GM23338 (cell line): ENCODE measurements at regions not wholly inside any gene's neighbourhood (a gene's known extent, or its start where the extent isn't known, plus 50 kb on each side); places are given as distances from the start of the nearest gene placed in this dataset.

ENCODE experiments used
- ATAC-seq: fragments of 200-7000 bp; cut with Tn5 transposase; 3 replicates; pipeline ENCODE4 v1.9.1; 2020
- DNase-seq: peaks from one replicate; pipeline ENCODE4 v3.0.0-alpha.2; 2015; ENCODE audit warnings: low spot score
- H2AFZ ChIP-seq: fragments of 200-600 bp; sonication (generic); 2 replicates; pipeline ENCODE4 v1.8.0; 2016; ENCODE audit warnings: antibody characterized with exemption, mild to moderate bottlenecking, moderate library complexity
- H3F3A ChIP-seq: fragments of 200-600 bp; sonication (generic); replicated peaks from 2 replicates; pipeline ENCODE4 v1.8.0; 2017; ENCODE audit warnings: antibody characterized with exemption, mixed run types, low read depth
- H3K27ac ChIP-seq: fragments of 200-600 bp; sonication (generic); 2 replicates; pipeline ENCODE4 v1.6.1; 2016; ENCODE audit warnings: low read depth
- H3K27me3 ChIP-seq: fragments of 200-600 bp; sonication (generic); 2 replicates; pipeline ENCODE4 v1.8.0; 2016; ENCODE audit warnings: mild to moderate bottlenecking, mixed run types, moderate library complexity; ENCODE audit not compliant: insufficient read depth
- H3K36me3 ChIP-seq: fragments of 200-600 bp; sonication (generic); 2 replicates; pipeline ENCODE4 v1.8.0; 2016; ENCODE audit warnings: mild to moderate bottlenecking; ENCODE audit not compliant: insufficient read depth
- H3K4me1 ChIP-seq: fragments of 200-600 bp; sonication (generic); 2 replicates; pipeline ENCODE4 v1.8.0; 2016; ENCODE audit warnings: mild to moderate bottlenecking, moderate library complexity; ENCODE audit not compliant: insufficient read depth
- H3K4me2 ChIP-seq: fragments of 200-600 bp; sonication (generic); 2 replicates; pipeline ENCODE4 v1.7.1; 2017; ENCODE audit warnings: mixed run types
- H3K4me3 ChIP-seq: fragments of 200-600 bp; sonication (generic); 2 replicates; pipeline ENCODE4 v1.6.1; 2016; ENCODE audit warnings: mixed run types
- H3K79me2 ChIP-seq: fragments of 200-600 bp; sonication (generic); replicated peaks from 2 replicates; pipeline ENCODE4 v1.8.0; 2017; ENCODE audit warnings: mild to moderate bottlenecking; ENCODE audit not compliant: insufficient read depth
- H3K9me2 ChIP-seq: fragments of 200-600 bp; sonication (generic); 2 replicates; pipeline ENCODE4 v1.8.0; 2017; ENCODE audit not compliant: insufficient read depth
- H4K20me1 ChIP-seq: fragments of 200-600 bp; sonication (generic); replicated peaks from 2 replicates; pipeline ENCODE4 v1.8.0; 2017; ENCODE audit warnings: mild to moderate bottlenecking; ENCODE audit not compliant: insufficient read depth
- H3K27ac Mint-ChIP-seq: 2 replicates; pipeline ENCODE4 v1.8.0; 2020; ENCODE audit warnings: inconsistent platforms, mild to moderate bottlenecking, moderate library complexity, mixed read lengths
- H3K27me3 Mint-ChIP-seq: 3 replicates; pipeline ENCODE4 v1.8.0; 2022; ENCODE audit warnings: low read depth, mild to moderate bottlenecking, moderate library complexity, mixed read lengths, inconsistent platforms; ENCODE audit not compliant: insufficient read depth, poor library complexity
- H3K36me3 Mint-ChIP-seq: 3 replicates; pipeline ENCODE4 v1.8.0; 2021; ENCODE audit warnings: low read depth, mild to moderate bottlenecking, inconsistent platforms, moderate library complexity, mixed read lengths
- H3K4me1 Mint-ChIP-seq: 3 replicates; pipeline ENCODE4 v1.8.0; 2020; ENCODE audit warnings: mild to moderate bottlenecking, inconsistent platforms, mixed read lengths
- H3K4me3 Mint-ChIP-seq: 3 replicates; pipeline ENCODE4 v1.8.0; 2021; ENCODE audit warnings: moderate library complexity, mild to moderate bottlenecking, inconsistent platforms, mixed read lengths
- H3K9me3 Mint-ChIP-seq: 3 replicates; pipeline ENCODE4 v1.8.0; 2020; ENCODE audit warnings: moderate library complexity, mild to moderate bottlenecking, inconsistent platforms, mixed read lengths
- CREB1 ChIP-seq: fragments of 250-450 bp; sonication (Bioruptor Pico); IDR thresholded peaks from 2 replicates; pipeline ENCODE4 v1.5.0; 2020; ENCODE audit warnings: low read depth, mild to moderate bottlenecking, moderate library complexity
- CTCF ChIP-seq, 2 experiments: fragments of 200-600 bp in 1 of 2; sonication (generic) in 1 of 2; conservative IDR thresholded peaks; 2 replicates each; pipeline versions ENCODE4 v1.5.1 to v1.6.1; 2016 to 2017; ENCODE audit warnings: antibody characterized with exemption in 2 of 2, low read depth in 2 of 2, mild to moderate bottlenecking in 2 of 2, moderate library complexity in 1 of 2
- EZH2 ChIP-seq: fragments of 200-600 bp; sonication (generic); IDR thresholded peaks from one replicate; pipeline ENCODE4 v1.8.0; 2017; ENCODE audit warnings: antibody characterized with exemption, mild to moderate bottlenecking, low read depth; ENCODE audit not compliant: unreplicated experiment
- EZH2phosphoT487 ChIP-seq: fragments of 200-600 bp; sonication (generic); IDR thresholded peaks from one replicate; pipeline ENCODE4 v1.8.1; 2018; ENCODE audit warnings: antibody characterized with exemption; ENCODE audit not compliant: unreplicated experiment
- JUNB ChIP-seq: IDR thresholded peaks from one replicate; pipeline ENCODE4 v1.6.1; 2016; ENCODE audit warnings: antibody characterized with exemption; ENCODE audit not compliant: unreplicated experiment
- NANOG ChIP-seq: IDR thresholded peaks from 2 replicates; pipeline ENCODE4 v1.6.1; 2016; ENCODE audit warnings: antibody characterized with exemption, borderline replicate concordance
- POLR2AphosphoS5 ChIP-seq: IDR thresholded peaks from 2 replicates; pipeline ENCODE4 v1.6.1; 2016; ENCODE audit warnings: antibody characterized with exemption, low read depth
- STAT1 ChIP-seq: IDR thresholded peaks from one replicate; pipeline ENCODE4 v1.6.1; 2016; ENCODE audit warnings: antibody characterized with exemption; ENCODE audit not compliant: unreplicated experiment
- ZNF114 ChIP-seq: fragments of 250-450 bp; sonication (Bioruptor Pico); IDR thresholded peaks from 2 replicates; pipeline ENCODE4 v1.5.0; 2020; ENCODE audit warnings: mild to moderate bottlenecking, moderate library complexity
- ZNF331 ChIP-seq: fragments of 250-450 bp; sonication (Bioruptor Pico); IDR thresholded peaks from 2 replicates; pipeline ENCODE4 v1.5.0; 2020; ENCODE audit warnings: low read depth, mild to moderate bottlenecking, moderate library complexity
- ZNF462 ChIP-seq: fragments of 250-450 bp; sonication (Bioruptor Pico); IDR thresholded peaks from 2 replicates; pipeline ENCODE4 v1.5.0; 2020; ENCODE audit warnings: mild to moderate bottlenecking, moderate library complexity
- TF ChIP-seq, protein P1 (sequence below): IDR thresholded peaks from 2 replicates; pipeline ENCODE4 v1.6.1; 2016; ENCODE audit warnings: antibody characterized with exemption
- TF ChIP-seq, protein P2 (sequence below): IDR thresholded peaks from one replicate; pipeline ENCODE4 v1.6.1; 2018; ENCODE audit warnings: antibody characterized with exemption; ENCODE audit not compliant: unreplicated experiment

GRCh38 chr6:86251106-86251505 is 608.4 kb upstream of the SYNCRIP start:
- no peaks in the 10 kb centered on the region for H3F3A ChIP-seq
- no peak overlapping the region for H3K4me2 ChIP-seq
- H3K36me3 ChIP-seq: no peaks in the 10 kb centered on the region
- H2AFZ ChIP-seq: no peak overlapping the region
- no peak overlapping the region for H3K4me3 Mint-ChIP-seq
- H3K4me1 Mint-ChIP-seq: no peaks in the 10 kb centered on the region
- H4K20me1 ChIP-seq: no peaks in the 10 kb centered on the region
- DNase-seq (no peak), ATAC-seq (no peak)
- peaks cover 2% of the 10 kb centered on the region; the same call in 1 of the 2 replicates for H3K9me2 ChIP-seq
- no peaks in the 10 kb centered on the region for H3K79me2 ChIP-seq
- no peak overlapping the region for H3K27ac ChIP-seq
- no peaks in the 10 kb centered on the region for H3K4me1 ChIP-seq
- TF ChIP-seq EZH2: no peak
- TF ChIP-seq, protein P1, sequence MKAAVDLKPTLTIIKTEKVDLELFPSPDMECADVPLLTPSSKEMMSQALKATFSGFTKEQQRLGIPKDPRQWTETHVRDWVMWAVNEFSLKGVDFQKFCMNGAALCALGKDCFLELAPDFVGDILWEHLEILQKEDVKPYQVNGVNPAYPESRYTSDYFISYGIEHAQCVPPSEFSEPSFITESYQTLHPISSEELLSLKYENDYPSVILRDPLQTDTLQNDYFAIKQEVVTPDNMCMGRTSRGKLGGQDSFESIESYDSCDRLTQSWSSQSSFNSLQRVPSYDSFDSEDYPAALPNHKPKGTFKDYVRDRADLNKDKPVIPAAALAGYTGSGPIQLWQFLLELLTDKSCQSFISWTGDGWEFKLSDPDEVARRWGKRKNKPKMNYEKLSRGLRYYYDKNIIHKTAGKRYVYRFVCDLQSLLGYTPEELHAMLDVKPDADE: no peak
- no peak for TF ChIP-seq NANOG
- TF ChIP-seq CTCF (conservative IDR thresholded peaks at IDR 0.05; ENCODE audit: low read depth in 2 of 2): no peak
- TF ChIP-seq, protein P2, sequence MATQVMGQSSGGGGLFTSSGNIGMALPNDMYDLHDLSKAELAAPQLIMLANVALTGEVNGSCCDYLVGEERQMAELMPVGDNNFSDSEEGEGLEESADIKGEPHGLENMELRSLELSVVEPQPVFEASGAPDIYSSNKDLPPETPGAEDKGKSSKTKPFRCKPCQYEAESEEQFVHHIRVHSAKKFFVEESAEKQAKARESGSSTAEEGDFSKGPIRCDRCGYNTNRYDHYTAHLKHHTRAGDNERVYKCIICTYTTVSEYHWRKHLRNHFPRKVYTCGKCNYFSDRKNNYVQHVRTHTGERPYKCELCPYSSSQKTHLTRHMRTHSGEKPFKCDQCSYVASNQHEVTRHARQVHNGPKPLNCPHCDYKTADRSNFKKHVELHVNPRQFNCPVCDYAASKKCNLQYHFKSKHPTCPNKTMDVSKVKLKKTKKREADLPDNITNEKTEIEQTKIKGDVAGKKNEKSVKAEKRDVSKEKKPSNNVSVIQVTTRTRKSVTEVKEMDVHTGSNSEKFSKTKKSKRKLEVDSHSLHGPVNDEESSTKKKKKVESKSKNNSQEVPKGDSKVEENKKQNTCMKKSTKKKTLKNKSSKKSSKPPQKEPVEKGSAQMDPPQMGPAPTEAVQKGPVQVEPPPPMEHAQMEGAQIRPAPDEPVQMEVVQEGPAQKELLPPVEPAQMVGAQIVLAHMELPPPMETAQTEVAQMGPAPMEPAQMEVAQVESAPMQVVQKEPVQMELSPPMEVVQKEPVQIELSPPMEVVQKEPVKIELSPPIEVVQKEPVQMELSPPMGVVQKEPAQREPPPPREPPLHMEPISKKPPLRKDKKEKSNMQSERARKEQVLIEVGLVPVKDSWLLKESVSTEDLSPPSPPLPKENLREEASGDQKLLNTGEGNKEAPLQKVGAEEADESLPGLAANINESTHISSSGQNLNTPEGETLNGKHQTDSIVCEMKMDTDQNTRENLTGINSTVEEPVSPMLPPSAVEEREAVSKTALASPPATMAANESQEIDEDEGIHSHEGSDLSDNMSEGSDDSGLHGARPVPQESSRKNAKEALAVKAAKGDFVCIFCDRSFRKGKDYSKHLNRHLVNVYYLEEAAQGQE: no peak
- no peak for TF ChIP-seq EZH2phosphoT487
- no peak for TF ChIP-seq CREB1 (CRISPR knock-in tag)
- TF ChIP-seq ZNF462 (CRISPR knock-in tag): no peak
- no peak for TF ChIP-seq STAT1
- TF ChIP-seq POLR2AphosphoS5: no peak
- no peak for TF ChIP-seq ZNF114
- TF ChIP-seq ZNF331 (CRISPR knock-in tag): no peak
- TF ChIP-seq JUNB: no peak
- no peaks in the 10 kb centered on the region for H3K27me3 ChIP-seq
- H3K36me3 Mint-ChIP-seq: no peaks in the 10 kb centered on the region
- H3K27me3 Mint-ChIP-seq: peaks cover 3% of the 10 kb centered on the region
- H3K27ac Mint-ChIP-seq: no peak overlapping the region
- H3K9me3 Mint-ChIP-seq: peaks cover 22% of the 10 kb centered on the region
- H3K4me3 ChIP-seq: no peak overlapping the region
